A673 (cell line): ENCODE measurements at regions not wholly inside any gene's neighbourhood (a gene's known extent, or its start where the extent isn't known, plus 50 kb on each side); places are given as distances from the start of the nearest gene placed in this dataset.
"Not testable (repeated sequence)": the region's sequence is repeated elsewhere in the genome, so short reads cannot be mapped to it uniquely, and the experiment has no call there.

Source experiments
- CTCF ChIP-seq: fragments of 300-800, 200-600 bp; sonication (generic); conservative IDR thresholded peaks from 2 replicates; pipeline ENCODE4 v1.5.1; 2017; ENCODE audit warnings: low read depth, mild to moderate bottlenecking, antibody characterized with exemption, low read length, moderate library complexity, mixed read lengths
- EZH2 ChIP-seq: fragments of 200-600 bp; sonication (generic); IDR thresholded peaks from 2 replicates; pipeline ENCODE4 v1.6.1; 2017; ENCODE audit warnings: borderline replicate concordance, low read depth, mild to moderate bottlenecking, mixed read lengths, antibody characterized with exemption, low read length; ENCODE audit not compliant: poor library complexity, severe bottlenecking

- not testable (repeated sequence) for TF ChIP-seq CTCF, EZH2
Measured at GRCh38 chr7:32738390-32738789, 153.2 kb downstream of the KBTBD2 start.
